PC-3 (cell line): ENCODE measurements at regions not wholly inside any gene's neighbourhood (a gene's known extent, or its start where the extent isn't known, plus 50 kb on each side); places are given as distances from the start of the nearest gene placed in this dataset.

ENCODE experiments used
- ATAC-seq: fragments of 200-7000 bp; cut with Tn5 transposase; 2 replicates; pipeline ENCODE4 v1.9.1; 2020; ENCODE audit warnings: mild to moderate bottlenecking, moderate library complexity
- BruUV-seq: library from RNA; stranded (reverse); fragments of 400-500 nt; replicated peaks from 2 replicates; lab custom pipeline; 2021; lab: Mats Ljungman, UMichigan
- CTCF ChIA-PET: fragments of 300-600 bp; sonication (Branson Sonifier 250); formaldehyde crosslinking; loops from one replicate; lab custom pipeline; 2022; ENCODE audit warnings: antibody characterized with exemption; lab: Charles Lee
- POLR2A ChIA-PET: fragments of 300-600 bp; sonication (Branson Sonifier 250); formaldehyde crosslinking; loops from one replicate; lab custom pipeline; 2022; ENCODE audit warnings: antibody characterized with exemption; ENCODE audit not compliant: unreplicated experiment; lab: Charles Lee
- DNase-seq: peaks from one replicate; pipeline ENCODE4 v3.0.0-alpha.2; 2015
- H2AFZ ChIP-seq: fragments of 300-600 bp; sonication (generic); 2 replicates; pipeline ENCODE4 v1.6.0; 2016; ENCODE audit warnings: antibody characterized with exemption, low read length
- H3F3A ChIP-seq: fragments of 300-600 bp; sonication (generic); one replicate; pipeline ENCODE4 v1.6.0; 2017; ENCODE audit warnings: antibody characterized with exemption, low read length, control low read depth, mild to moderate bottlenecking; ENCODE audit not compliant: unreplicated experiment
- H3K27ac ChIP-seq: fragments of 300-600 bp; sonication (generic); 2 replicates; pipeline ENCODE4 v1.5.1; 2016; ENCODE audit warnings: mild to moderate bottlenecking, low read length
- H3K27me3 ChIP-seq: fragments of 300-600 bp; sonication (generic); 2 replicates; pipeline ENCODE4 v1.6.1; 2016; ENCODE audit warnings: low read length, mixed read lengths
- H3K36me3 ChIP-seq: fragments of 300-600 bp; sonication (generic); 2 replicates; pipeline ENCODE4 v1.6.1; 2016; ENCODE audit warnings: low read depth, mixed run types, low read length, mixed read lengths
- H3K4me1 ChIP-seq: fragments of 300-600 bp; sonication (generic); 2 replicates; pipeline ENCODE4 v1.5.1; 2016; ENCODE audit warnings: low read length; ENCODE audit not compliant: insufficient read depth
- H3K4me2 ChIP-seq: fragments of 300-600 bp; sonication (generic); 2 replicates; pipeline ENCODE4 v1.6.0; 2016; ENCODE audit warnings: low read length
- H3K4me3 ChIP-seq: fragments of 300-600 bp; sonication (generic); 2 replicates; pipeline ENCODE4 v1.5.1; 2016; ENCODE audit warnings: mild to moderate bottlenecking, low read length, mixed read lengths
- H3K79me2 ChIP-seq: fragments of 300-600 bp; sonication (generic); 2 replicates; pipeline ENCODE4 v1.6.1; 2017; ENCODE audit warnings: low read length, mixed read lengths
- H3K9ac ChIP-seq: fragments of 300-600 bp; sonication (generic); 2 replicates; pipeline ENCODE4 v1.6.0; 2016; ENCODE audit warnings: mild to moderate bottlenecking, low read length
- H3K9me2 ChIP-seq: fragments of 300-600 bp; sonication (generic); replicated peaks from 2 replicates; pipeline ENCODE4 v1.6.1; 2016; ENCODE audit warnings: mixed run types, low read length, mixed read lengths
- H3K9me3 ChIP-seq: fragments of 300-600 bp; sonication (generic); 2 replicates; pipeline ENCODE4 v1.6.1; 2016; ENCODE audit warnings: low read length, mixed read lengths
- H4K20me1 ChIP-seq: fragments of 300-600 bp; sonication (generic); 2 replicates; pipeline ENCODE4 v1.6.1; 2016; ENCODE audit warnings: low read length, mixed read lengths
- CTCF ChIP-seq: fragments of 300-600 bp; sonication (generic); conservative IDR thresholded peaks from 2 replicates; pipeline ENCODE4 v1.5.1; 2017; ENCODE audit warnings: antibody characterized with exemption, low read depth, mild to moderate bottlenecking, low read length
- EZH2 ChIP-seq: fragments of 300-600 bp; sonication (generic); IDR thresholded peaks from one replicate; pipeline ENCODE4 v1.6.1; 2017; ENCODE audit warnings: antibody characterized with exemption, mild to moderate bottlenecking, low read length; ENCODE audit not compliant: unreplicated experiment
- EZH2phosphoT487 ChIP-seq: fragments of 300-600 bp; sonication (generic); IDR thresholded peaks from 2 replicates; pipeline ENCODE4 v1.6.1; 2018; ENCODE audit warnings: mild to moderate bottlenecking, antibody characterized with exemption, low read length, borderline replicate concordance
- intact Hi-C: fragments of 100-400 bp; cut with micrococcal nuclease; formaldehyde crosslinking; loops from 2 replicates; pipeline ENCODE4 v1.9.0; 2023

- Histone ChIP-seq H3K27me3 (no peaks in the 10 kb centered on the region), H3K36me3 (no peaks in the 10 kb centered on the region), H3F3A (no peaks in the 10 kb centered on the region), H3K9me2 (no peaks in the 10 kb centered on the region), H3K9me3 (no peaks in the 10 kb centered on the region), H2AFZ (no peak overlapping the region), H3K4me1 (no peaks in the 10 kb centered on the region), H4K20me1 (no peaks in the 10 kb centered on the region), H3K27ac (no peak overlapping the region), H3K4me2 (no peak overlapping the region), H3K79me2 (no peaks in the 10 kb centered on the region), H3K4me3 (no peak overlapping the region), H3K9ac (no peak overlapping the region)
- CTCF ChIA-PET = no interaction called here
- DNase-seq (no peak), ATAC-seq (no peak)
- TF ChIP-seq EZH2 = no peak
- TF ChIP-seq EZH2phosphoT487 = no peak
- TF ChIP-seq CTCF = no peak
- POLR2A ChIA-PET = no interaction called here
- intact Hi-C loops = no loop called here
- no TSS peak for BruUV-seq
Measured at GRCh38 chr5:174448041-174448440, 276.3 kb upstream of the MSX2 start.

- intact Hi-C loops = no loop called here
- H3K27ac ChIP-seq = no peak overlapping the region
- H3F3A ChIP-seq = no peaks in the 10 kb centered on the region
- H3K9me2 ChIP-seq = no peaks in the 10 kb centered on the region
- ChIA-PET POLR2A (no interaction called here), CTCF (interaction anchor here (0.7 kb wide), 1 partner anchor 35 kb away, joined by 3 read pairs; no protein-coding TSS in a partner anchor)
- no peak overlapping the region for H3K9ac ChIP-seq
- no peak overlapping the region for H3K4me3 ChIP-seq
- TF ChIP-seq CTCF = no peak
- TF ChIP-seq EZH2 = no peak
- TF ChIP-seq EZH2phosphoT487 = no peak
- H3K4me2 ChIP-seq = no peak overlapping the region
- H2AFZ ChIP-seq = no peak overlapping the region
- H3K27me3 ChIP-seq = no peaks in the 10 kb centered on the region
- no TSS peak for BruUV-seq
- H4K20me1 ChIP-seq = no peaks in the 10 kb centered on the region
- no peaks in the 10 kb centered on the region for H3K79me2 ChIP-seq
- H3K4me1 ChIP-seq = no peaks in the 10 kb centered on the region
- no peaks in the 10 kb centered on the region for H3K36me3 ChIP-seq
- ATAC-seq = no peak
- no peak for DNase-seq
- H3K9me3 ChIP-seq = no peaks in the 10 kb centered on the region
Measured at GRCh38 chr5:174448662-174449061, 275.7 kb upstream of the MSX2 start.

- H3K4me3 ChIP-seq = no peak overlapping the region
- H3K4me2 ChIP-seq = no peak overlapping the region
- POLR2A ChIA-PET = no interaction called here
- H3K9ac ChIP-seq = no peak overlapping the region
- no peaks in the 10 kb centered on the region for H3K4me1 ChIP-seq
- peak; percentile 4 for DNase-seq
- H4K20me1 ChIP-seq = no peaks in the 10 kb centered on the region
- H2AFZ ChIP-seq = no peak overlapping the region
- intact Hi-C loops = no loop called here
- H3K9me3 ChIP-seq = no peaks in the 10 kb centered on the region
- no peaks in the 10 kb centered on the region for H3K9me2 ChIP-seq
- ATAC-seq = no peak
- no peaks in the 10 kb centered on the region for H3F3A ChIP-seq
- TF ChIP-seq EZH2phosphoT487 (no peak), EZH2 (no peak), CTCF (no peak)
- no peaks in the 10 kb centered on the region for H3K79me2 ChIP-seq
- CTCF ChIA-PET = no interaction called here
- H3K36me3 ChIP-seq = no peaks in the 10 kb centered on the region
- no peaks in the 10 kb centered on the region for H3K27me3 ChIP-seq
- H3K27ac ChIP-seq = no peak overlapping the region
- BruUV-seq = no TSS peak
Measured at GRCh38 chr5:174453690-174454089, 270.7 kb upstream of the MSX2 start.
